B cell (primary cell): ENCODE measurements at regions not wholly inside any gene's neighbourhood (a gene's known extent, or its start where the extent isn't known, plus 50 kb on each side); places are given as distances from the start of the nearest gene placed in this dataset.

ENCODE experiments used
- ATAC-seq: fragments of 200-7000 bp; cut with Tn5 transposase; one replicate; pipeline ENCODE4 v1.10.0; 2021; ENCODE audit warnings: low read depth, mild to moderate bottlenecking, moderate number of reproducible peaks, moderate library complexity
- CTCF ChIA-PET: fragments of 350-600 bp; sonication (Branson Sonifier 250); formaldehyde crosslinking; loops from one replicate; lab custom pipeline; 2021; ENCODE audit warnings: antibody characterized with exemption, inconsistent platforms; lab: Charles Lee
- POLR2A ChIA-PET: fragments of 350-600 bp; sonication (Branson Sonifier 250); formaldehyde crosslinking; loops from one replicate; lab custom pipeline; 2021; ENCODE audit warnings: antibody characterized with exemption; lab: Charles Lee
- DNase-seq: peaks from one replicate; pipeline ENCODE4 v3.0.0; 2013
- H2AFZ ChIP-seq: 2 replicates; pipeline ENCODE4 v1.6.1; 2012; ENCODE audit warnings: mild to moderate bottlenecking, low read depth, low read length; ENCODE audit not compliant: insufficient read depth, poor library complexity, severe bottlenecking
- H3K27ac ChIP-seq, 2 donors: 1 replicate in 1 of 2; 2 replicates in 1 of 2; pipeline ENCODE4 v1.5.1; 2012 to 2013; ENCODE audit warnings: low read length in 2 of 2, mild to moderate bottlenecking in 2 of 2, moderate library complexity in 1 of 2
- H3K27me3 ChIP-seq, 4 experiments: fragments of 200-600 bp in 1 of 4; sonication (generic) in 1 of 4; replicated peaks in 1 of 4; 1 replicate in 2 of 4; 2 replicates in 2 of 4; pipeline versions ENCODE4 v1.6.1 to v1.7.0; 2013 to 2016; ENCODE audit warnings: low read length in 3 of 4, mild to moderate bottlenecking in 2 of 4, mixed read lengths in 1 of 4, moderate library complexity in 1 of 4; ENCODE audit not compliant: insufficient read depth in 4 of 4, control insufficient read depth in 3 of 4; ENCODE audit errors: control extremely low read depth in 1 of 4
- H3K36me3 ChIP-seq, 2 experiments: replicated peaks in 1 of 2; 1 replicate in 1 of 2; 2 replicates in 1 of 2; pipeline versions ENCODE4 v1.6.1 to v1.7.1; 2013; ENCODE audit warnings: low read length in 1 of 2; ENCODE audit not compliant: insufficient read depth in 2 of 2, control insufficient read depth in 1 of 2; ENCODE audit errors: control extremely low read depth in 1 of 2, extremely low read depth in 1 of 2
- H3K4me1 ChIP-seq, 2 donors: fragments of 200-600 bp in 1 of 2; sonication (generic) in 1 of 2; 1 replicate in 1 of 2; 2 replicates in 1 of 2; pipeline versions ENCODE4 v1.5.1 to v1.6.1; 2013 to 2017; ENCODE audit warnings: low read length in 2 of 2; ENCODE audit not compliant: control insufficient read depth in 2 of 2, insufficient read depth in 2 of 2
- H3K4me2 ChIP-seq: replicated peaks from 2 replicates; pipeline ENCODE3; 2012; ENCODE audit warnings: mild to moderate bottlenecking, low read depth, low read length; ENCODE audit not compliant: poor library complexity, severe bottlenecking
- H3K4me3 ChIP-seq, 5 experiments: fragments of 200-600 bp in 1 of 5; sonication (generic) in 1 of 5; 1 replicate in 3 of 5; 2 replicates in 2 of 5; pipeline versions ENCODE4 v1.5.1 to v1.7.0; 2011 to 2016; ENCODE audit warnings: low read length in 4 of 5, mild to moderate bottlenecking in 4 of 5, low read depth in 2 of 5, control low read depth in 1 of 5, moderate library complexity in 1 of 5; ENCODE audit not compliant: insufficient read depth in 1 of 5; ENCODE audit errors: control extremely low read depth in 1 of 5, extremely low read depth in 1 of 5
- H3K79me2 ChIP-seq: fragments of 200-600 bp; sonication (generic); one replicate; pipeline ENCODE4 v1.6.0; 2016; ENCODE audit warnings: low read length; ENCODE audit not compliant: control insufficient read depth, insufficient read depth
- H3K9ac ChIP-seq: fragments of 200-600 bp; sonication (generic); 2 replicates; pipeline ENCODE4 v1.6.1; 2017; ENCODE audit warnings: mild to moderate bottlenecking, low read length, moderate library complexity
- H3K9me3 ChIP-seq, 3 donors: one replicate each; pipeline versions ENCODE4 v1.6.1 to v1.7.1; 2013; ENCODE audit warnings: low read length in 2 of 3; ENCODE audit not compliant: control insufficient read depth in 2 of 3, insufficient read depth in 1 of 3; ENCODE audit errors: control extremely low read depth in 1 of 3
- H4K20me1 ChIP-seq: 2 replicates; pipeline ENCODE4 v1.6.0; 2012; ENCODE audit warnings: mild to moderate bottlenecking, low read length; ENCODE audit not compliant: insufficient read depth, control insufficient read depth, poor library complexity, severe bottlenecking
- H3K27ac Mint-ChIP-seq: one replicate; pipeline ENCODE4 v1.8.0; 2021; ENCODE audit warnings: mixed read lengths
- H3K27me3 Mint-ChIP-seq: one replicate; pipeline ENCODE4 v1.8.0; 2021; ENCODE audit warnings: mixed read lengths
- H3K4me1 Mint-ChIP-seq: one replicate; pipeline ENCODE4 v1.8.0; 2021; ENCODE audit warnings: mixed read lengths
- H3K4me3 Mint-ChIP-seq: one replicate; pipeline ENCODE4 v1.8.0; 2021; ENCODE audit warnings: mixed read lengths
- H3K9me3 Mint-ChIP-seq: one replicate; pipeline ENCODE4 v1.8.0; 2022; ENCODE audit warnings: mixed read lengths; ENCODE audit not compliant: insufficient read depth
- CTCF ChIP-seq: fragments of 200-600 bp; IDR thresholded peaks from one replicate; pipeline ENCODE4 v1.8.0; 2022; ENCODE audit warnings: antibody characterized with exemption, mild to moderate bottlenecking
- EZH2 ChIP-seq: IDR thresholded peaks from 2 replicates; pipeline ENCODE4 v1.6.1; 2012; ENCODE audit warnings: borderline replicate concordance, low read depth, mild to moderate bottlenecking, moderate library complexity, low read length; ENCODE audit not compliant: insufficient read depth, poor library complexity, severe bottlenecking
- WGBS: methylation state at CpG from one replicate; pipeline ENCODE4 v1.1.5; 2013; ENCODE audit warnings: missing lambda C conversion rate; ENCODE audit not compliant: insufficient coverage; 5-methylcytosine and 5-hydroxymethylcytosine counted together
- intact Hi-C: fragments of 100-400 bp; cut with micrococcal nuclease; formaldehyde crosslinking; loops from one replicate; pipeline ENCODE4 v1.10.0; 2022

GRCh38 chr3:106004826-106005225, 136.0 kb upstream of the CBLB start:
- no peaks in the 10 kb centered on the region for H3K9me3 ChIP-seq
- Mint-ChIP-seq H3K9me3 (no peaks in the 10 kb centered on the region), H3K4me3 (no peak overlapping the region), H3K27me3 (peaks cover 3% of the 10 kb centered on the region), H3K4me1 (no peaks in the 10 kb centered on the region), H3K27ac (no peak overlapping the region)
- no peaks in the 10 kb centered on the region for H3K4me1 ChIP-seq
- DNase-seq (no peak), ATAC-seq (no peak)
- H4K20me1 ChIP-seq: no peaks in the 10 kb centered on the region
- intact Hi-C loops: no loop called here
- no CpG with 5 or more reads among the region's 3 CpGs for WGBS
- POLR2A ChIA-PET: no interaction called here
- no peaks in the 10 kb centered on the region for H3K79me2 ChIP-seq
- CTCF ChIA-PET: no interaction called here
- no peak overlapping the region for H3K27ac ChIP-seq
- no peaks in the 10 kb centered on the region for H3K27me3 ChIP-seq
- no peak overlapping the region for H3K4me3 ChIP-seq
- H3K4me2 ChIP-seq: no peak overlapping the region
- TF ChIP-seq EZH2 (no peak), CTCF (no peak)
- no peaks in the 10 kb centered on the region for H3K36me3 ChIP-seq
- no peak overlapping the region for H3K9ac ChIP-seq
- no peak overlapping the region for H2AFZ ChIP-seq

- H3K4me1 ChIP-seq: no peaks in the 10 kb centered on the region
- H4K20me1 ChIP-seq: no peaks in the 10 kb centered on the region
- H3K27ac ChIP-seq: no peak overlapping the region
- Mint-ChIP-seq H3K9me3 (no peaks in the 10 kb centered on the region), H3K4me3 (no peak overlapping the region), H3K27me3 (peaks cover 3% of the 10 kb centered on the region), H3K27ac (no peak overlapping the region), H3K4me1 (no peaks in the 10 kb centered on the region)
- H3K79me2 ChIP-seq: no peaks in the 10 kb centered on the region
- H3K36me3 ChIP-seq: no peaks in the 10 kb centered on the region
- 100% methylated on average over 1 of the region's 5 CpGs for WGBS
- H3K9me3 ChIP-seq: peaks cover 0 to 1% (median 0%) of the 10 kb centered on the region in 3 donors
- no peak for DNase-seq
- intact Hi-C loops: no loop called here
- H3K9ac ChIP-seq: no peak overlapping the region
- ATAC-seq: no peak
- TF ChIP-seq CTCF (no peak), EZH2 (no peak)
- H2AFZ ChIP-seq: no peak overlapping the region
- POLR2A ChIA-PET: no interaction called here
- no peak overlapping the region for H3K4me2 ChIP-seq
- no peaks in the 10 kb centered on the region for H3K27me3 ChIP-seq
- CTCF ChIA-PET: no interaction called here
- H3K4me3 ChIP-seq: no peak overlapping the region
These were observed 137.2 kb upstream of the CBLB start for GRCh38 chr3:106006001-106006400.
